SU-DHL-6 (cell line): ENCODE measurements at regions not wholly inside any gene's neighbourhood (a gene's known extent, or its start where the extent isn't known, plus 50 kb on each side); places are given as distances from the start of the nearest gene placed in this dataset.
"Not testable (repeated sequence)": the region's sequence is repeated elsewhere in the genome, so short reads cannot be mapped to it uniquely, and the experiment has no call there.

Source experiments
- H2AFZ ChIP-seq: fragments of 200-600 bp; sonication (generic); 2 replicates; pipeline ENCODE4 v1.6.1; 2014; ENCODE audit warnings: low read depth, mild to moderate bottlenecking, moderate library complexity, mixed read lengths, antibody characterized with exemption, low read length; ENCODE audit not compliant: severe bottlenecking
- H3F3A ChIP-seq: fragments of 200-600 bp; shearing (Covaris generic); 2 replicates; pipeline ENCODE4 v1.6.0; 2016; ENCODE audit warnings: antibody characterized with exemption, mild to moderate bottlenecking; ENCODE audit not compliant: insufficient read depth
- H3K27ac ChIP-seq: fragments of 200-600 bp; sonication (generic); 2 replicates; pipeline ENCODE4 v1.5.1; 2016; ENCODE audit warnings: low read depth, mild to moderate bottlenecking, low read length, moderate library complexity, mixed read lengths
- H3K27me3 ChIP-seq: fragments of 200-600 bp; sonication (generic), shearing (Covaris generic); 2 replicates; pipeline ENCODE4 v1.6.0; 2014; ENCODE audit warnings: mild to moderate bottlenecking, low read length
- H3K36me3 ChIP-seq: fragments of 200-600 bp; sonication (generic); 2 replicates; pipeline ENCODE4 v1.6.1; 2014; ENCODE audit warnings: mild to moderate bottlenecking, low read length, mixed read lengths
- H3K4me2 ChIP-seq: fragments of 300-600, 200-600 bp; shearing (Covaris generic), sonication (generic); 2 replicates; pipeline ENCODE4 v1.6.0; 2014; ENCODE audit warnings: low read length, low read depth, mild to moderate bottlenecking; ENCODE audit not compliant: poor library complexity, severe bottlenecking
- H3K4me3 ChIP-seq: fragments of 200-600 bp; sonication (generic); 2 replicates; pipeline ENCODE4 v1.5.1; 2014; ENCODE audit warnings: antibody characterized with exemption, low read length, mild to moderate bottlenecking, mixed read lengths; ENCODE audit not compliant: insufficient read depth, poor library complexity, severe bottlenecking
- H3K79me2 ChIP-seq: fragments of 200-600 bp; sonication (generic); 2 replicates; pipeline ENCODE4 v1.6.1; 2014; ENCODE audit warnings: mild to moderate bottlenecking, low read length, moderate library complexity; ENCODE audit not compliant: insufficient read depth
- H3K9ac ChIP-seq: fragments of 200-600 bp; sonication (generic); 2 replicates; pipeline ENCODE4 v1.7.0; 2014; ENCODE audit warnings: mild to moderate bottlenecking, low read length
- H3K9me2 ChIP-seq: fragments of 200-600 bp; sonication (generic); replicated peaks from 2 replicates; pipeline ENCODE4 v1.6.1; 2014; ENCODE audit warnings: low read length; ENCODE audit not compliant: insufficient read depth
- H3K9me3 ChIP-seq: fragments of 200-600 bp; sonication (generic); 2 replicates; pipeline ENCODE4 v1.6.1; 2014; ENCODE audit warnings: low read length, mixed read lengths; ENCODE audit not compliant: insufficient read depth
- H4K20me1 ChIP-seq: fragments of 200-600 bp; sonication (generic); 2 replicates; pipeline ENCODE4 v1.6.1; 2014; ENCODE audit warnings: low read depth, mild to moderate bottlenecking, antibody characterized with exemption, low read length, moderate library complexity, mixed read lengths
- CTCF ChIP-seq: fragments of 200-600 bp; sonication (generic); IDR thresholded peaks from one replicate; pipeline ENCODE4 v1.5.1; 2017; ENCODE audit warnings: antibody characterized with exemption, mild to moderate bottlenecking, low read length, moderate library complexity; ENCODE audit not compliant: insufficient read depth, poor library complexity, severe bottlenecking
- EZH2phosphoT487 ChIP-seq: fragments of 200-600 bp; sonication (generic), shearing (Covaris generic); conservative IDR thresholded peaks from 2 replicates; pipeline ENCODE4 v1.6.1; 2018; ENCODE audit warnings: mild to moderate bottlenecking, antibody characterized with exemption, low read length, moderate library complexity, mixed read lengths

- no peaks in the 10 kb centered on the region for H3K9me2 ChIP-seq
- no peak overlapping the region for H3K4me2 ChIP-seq
- no peaks in the 10 kb centered on the region for H4K20me1 ChIP-seq
- H2AFZ ChIP-seq, result no peak overlapping the region
- H3K4me3 ChIP-seq, result no peak overlapping the region
- H3K27me3 ChIP-seq, result no peaks in the 10 kb centered on the region
- H3K9me3 ChIP-seq, result 0 out of 2 replicates have a peak, but pooled peaks cover 8% of the 10 kb centered on the region
- no peak overlapping the region for H3K9ac ChIP-seq
- no peaks in the 10 kb centered on the region for H3K36me3 ChIP-seq
- no peak for TF ChIP-seq CTCF
- no peak for TF ChIP-seq EZH2phosphoT487
- no peaks in the 10 kb centered on the region for H3F3A ChIP-seq
- no peak overlapping the region for H3K27ac ChIP-seq
- no peaks in the 10 kb centered on the region for H3K79me2 ChIP-seq
Observed at GRCh38 chr7:68978710-68979109, 619.6 kb upstream of the AUTS2 start.

- Histone ChIP-seq H3K9me2 (no peaks in the 10 kb centered on the region), H3K27me3 (no peaks in the 10 kb centered on the region), H3K27ac (no peak overlapping the region), H3K9me3 (0 out of 2 replicates have a peak, but pooled peaks cover 8% of the 10 kb centered on the region), H2AFZ (no peak overlapping the region), H3K36me3 (no peaks in the 10 kb centered on the region), H3K4me3 (no peak overlapping the region), H3K9ac (no peak overlapping the region), H3K4me2 (no peak overlapping the region), H4K20me1 (no peaks in the 10 kb centered on the region), H3F3A (no peaks in the 10 kb centered on the region), H3K79me2 (no peaks in the 10 kb centered on the region)
- no peak for TF ChIP-seq CTCF
- TF ChIP-seq EZH2phosphoT487, result no peak
Observed at GRCh38 chr7:68980011-68980410, 618.3 kb upstream of the AUTS2 start.

GRCh38 chr7:68980432-68980831 lies 617.8 kb upstream of the AUTS2 start:
- H3K36me3 ChIP-seq, H3K79me2 ChIP-seq, H3K9me2 ChIP-seq, H3K27ac ChIP-seq, H3K9ac ChIP-seq, H3K4me3 ChIP-seq, H3K27me3 ChIP-seq, H4K20me1 ChIP-seq, H3K9me3 ChIP-seq, H3K4me2 ChIP-seq, H3F3A ChIP-seq, H2AFZ ChIP-seq: not testable (repeated sequence)

- no peak for TF ChIP-seq CTCF
- no peaks in the 10 kb centered on the region for H3F3A ChIP-seq
- no peak overlapping the region for H3K27ac ChIP-seq
- peaks cover 7% of the 10 kb centered on the region; the same call in 1 of the 2 replicates for H3K9me3 ChIP-seq
- H3K36me3 ChIP-seq, result no peaks in the 10 kb centered on the region
- no peak overlapping the region for H3K9ac ChIP-seq
- H2AFZ ChIP-seq, result no peak overlapping the region
- H4K20me1 ChIP-seq, result no peaks in the 10 kb centered on the region
- no peaks in the 10 kb centered on the region for H3K27me3 ChIP-seq
- H3K4me3 ChIP-seq, result no peak overlapping the region
- no peaks in the 10 kb centered on the region for H3K9me2 ChIP-seq
- H3K4me2 ChIP-seq, result no peak overlapping the region
- H3K79me2 ChIP-seq, result no peaks in the 10 kb centered on the region
Observed at GRCh38 chr7:68984306-68984705, 614.0 kb upstream of the AUTS2 start.
